ENCODE measurements at regions not wholly inside any gene's neighbourhood (a gene's known extent, or its start where the extent isn't known, plus 50 kb on each side); places are given as distances from the start of the nearest gene placed in this dataset.

DNA sequence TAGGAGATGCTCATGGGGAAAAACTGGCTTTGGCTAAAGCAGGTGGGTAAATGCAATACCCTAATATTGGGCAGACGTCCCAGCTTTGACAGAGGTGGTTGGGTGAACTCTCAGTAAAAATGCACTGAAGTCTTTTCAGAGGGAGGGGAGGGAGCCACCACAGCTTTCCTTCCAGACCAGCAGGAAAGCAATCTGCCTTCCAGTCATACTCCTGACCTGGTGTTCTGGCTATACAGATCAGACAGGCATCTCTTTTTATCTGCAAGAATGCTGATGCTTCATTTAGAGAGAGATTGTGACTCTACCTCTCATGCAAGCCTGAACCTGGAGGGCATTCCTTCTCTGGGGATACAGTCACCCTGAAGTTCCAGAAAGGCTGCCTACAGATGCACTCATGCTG lies 52.6 kb upstream of the ICA1 start:
- no peak overlapping the region for H3K4me3 ChIP-seq (ENCODE audit: low read length)
- no peak for DNase-seq (ENCODE audit: low read depth)
- TF ChIP-seq, protein P1, sequence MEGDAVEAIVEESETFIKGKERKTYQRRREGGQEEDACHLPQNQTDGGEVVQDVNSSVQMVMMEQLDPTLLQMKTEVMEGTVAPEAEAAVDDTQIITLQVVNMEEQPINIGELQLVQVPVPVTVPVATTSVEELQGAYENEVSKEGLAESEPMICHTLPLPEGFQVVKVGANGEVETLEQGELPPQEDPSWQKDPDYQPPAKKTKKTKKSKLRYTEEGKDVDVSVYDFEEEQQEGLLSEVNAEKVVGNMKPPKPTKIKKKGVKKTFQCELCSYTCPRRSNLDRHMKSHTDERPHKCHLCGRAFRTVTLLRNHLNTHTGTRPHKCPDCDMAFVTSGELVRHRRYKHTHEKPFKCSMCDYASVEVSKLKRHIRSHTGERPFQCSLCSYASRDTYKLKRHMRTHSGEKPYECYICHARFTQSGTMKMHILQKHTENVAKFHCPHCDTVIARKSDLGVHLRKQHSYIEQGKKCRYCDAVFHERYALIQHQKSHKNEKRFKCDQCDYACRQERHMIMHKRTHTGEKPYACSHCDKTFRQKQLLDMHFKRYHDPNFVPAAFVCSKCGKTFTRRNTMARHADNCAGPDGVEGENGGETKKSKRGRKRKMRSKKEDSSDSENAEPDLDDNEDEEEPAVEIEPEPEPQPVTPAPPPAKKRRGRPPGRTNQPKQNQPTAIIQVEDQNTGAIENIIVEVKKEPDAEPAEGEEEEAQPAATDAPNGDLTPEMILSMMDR (conservative IDR thresholded peaks at IDR 0.05; ENCODE audit: low read depth, low read length): no peak

DNA sequence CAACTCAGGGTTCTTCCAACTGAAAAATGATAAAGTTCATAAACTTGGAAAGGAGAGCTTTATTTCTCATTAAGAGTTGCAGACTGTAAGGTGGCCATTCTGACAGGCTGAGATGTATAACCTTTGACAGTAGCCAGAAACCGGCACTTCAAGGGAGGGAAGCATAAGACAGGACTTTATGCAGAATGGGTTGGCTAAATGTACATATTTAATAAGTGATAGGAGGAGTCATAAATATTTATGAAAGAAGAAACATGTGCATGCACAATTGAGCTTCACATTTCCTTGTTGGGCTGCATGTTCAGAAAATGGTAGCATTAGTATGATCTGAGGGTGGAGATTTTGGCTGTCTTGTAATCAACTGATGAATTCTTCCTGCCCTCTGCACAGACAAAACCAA lies 57.1 kb upstream of the ICA1 start:
- H3K4me3 ChIP-seq (ENCODE audit: low read length): no peak overlapping the region
- no peak for DNase-seq (ENCODE audit: low read depth)
- TF ChIP-seq, protein P1 (conservative IDR thresholded peaks at IDR 0.05; ENCODE audit: low read depth, low read length): no peak

DNA sequence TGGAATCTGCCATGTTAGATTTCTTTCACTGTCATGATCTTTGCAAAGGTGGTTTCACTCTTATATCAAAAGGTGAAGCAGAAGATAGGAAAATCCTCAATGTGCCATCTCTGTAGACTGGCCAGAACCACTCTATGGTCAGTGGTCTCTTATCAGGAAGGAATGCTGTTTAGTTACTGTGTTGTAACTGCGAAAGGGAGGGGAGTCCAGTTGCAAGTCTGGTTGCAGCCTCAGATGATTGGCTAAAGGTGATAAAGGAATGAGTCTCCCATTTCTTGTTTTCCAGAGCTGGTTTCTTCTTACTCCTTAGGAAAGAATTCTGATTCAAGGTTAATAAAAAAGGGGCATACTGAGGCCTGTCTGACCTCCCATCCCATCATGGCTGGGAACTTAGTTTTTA lies 58.2 kb upstream of the ICA1 start:
- no peak for DNase-seq (ENCODE audit: low read depth)
- no peak overlapping the region for H3K4me3 ChIP-seq (ENCODE audit: low read length)
- TF ChIP-seq, protein P1 (conservative IDR thresholded peaks at IDR 0.05; ENCODE audit: low read depth, low read length): no peak

DNA sequence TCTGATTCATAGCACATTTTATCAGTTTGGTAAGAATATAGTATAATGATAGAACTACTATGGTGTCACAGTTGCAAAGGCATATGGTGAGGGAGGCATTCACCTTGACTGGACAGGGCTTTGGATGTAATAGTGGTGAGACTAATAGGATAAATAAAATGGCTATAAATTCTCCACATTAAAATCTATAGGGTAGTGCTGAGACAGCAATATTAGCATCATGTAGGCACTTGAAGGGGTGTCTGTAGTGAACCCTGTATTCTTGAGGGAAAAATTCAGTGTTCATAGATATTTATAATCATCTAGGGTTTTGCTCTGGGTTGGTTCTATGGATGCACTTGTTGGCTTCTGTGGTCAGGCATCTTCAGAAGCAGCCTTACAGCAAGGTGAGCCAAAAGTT lies 59.3 kb upstream of the ICA1 start:
- TF ChIP-seq, protein P1 (conservative IDR thresholded peaks at IDR 0.05; ENCODE audit: low read depth, low read length): no peak
- H3K4me3 ChIP-seq (ENCODE audit: low read length): no peak overlapping the region
- no peak for DNase-seq (ENCODE audit: low read depth)

DNA sequence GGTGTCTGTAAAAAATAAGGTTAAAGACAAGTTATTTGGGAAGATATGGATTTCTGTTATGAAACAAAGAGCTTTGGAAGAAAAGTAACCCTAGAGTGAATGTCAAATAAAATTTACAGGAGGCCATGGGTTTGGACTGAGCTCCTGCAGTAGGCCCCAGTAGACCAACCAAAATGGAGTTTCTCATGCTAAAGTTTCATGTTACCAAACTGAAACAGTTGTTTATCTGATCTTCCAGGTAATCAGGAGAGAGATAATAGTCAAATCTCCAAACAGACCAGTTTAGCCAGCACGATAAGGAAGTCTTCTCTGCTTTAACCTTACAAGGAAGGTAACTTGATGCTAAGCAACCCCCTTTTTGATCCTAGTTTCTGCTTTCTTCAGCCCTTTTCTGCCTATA lies 60.7 kb upstream of the ICA1 start:
- DNase-seq (ENCODE audit: low read depth): no peak
- TF ChIP-seq, protein P1 (conservative IDR thresholded peaks at IDR 0.05; ENCODE audit: low read depth, low read length): no peak
- H3K4me3 ChIP-seq (ENCODE audit: low read length): no peak overlapping the region

DNA sequence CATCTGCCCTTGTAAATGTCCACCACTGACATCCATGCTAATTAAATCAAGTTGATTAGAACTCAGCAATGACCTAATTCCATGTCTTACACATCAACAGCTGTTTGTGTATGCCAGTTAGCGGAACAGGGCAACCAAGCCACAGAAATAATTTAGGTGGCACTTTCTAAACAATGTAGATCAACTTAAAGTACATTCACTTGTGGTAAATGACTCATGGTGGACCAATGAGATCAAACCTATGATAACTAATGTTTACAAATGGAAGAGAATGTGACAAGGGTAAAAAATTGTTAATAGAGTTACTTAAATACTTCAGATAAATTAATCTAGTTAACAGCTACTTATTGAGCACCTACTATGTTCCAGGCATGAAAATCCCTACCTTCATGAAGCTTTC lies 63.1 kb upstream of the ICA1 start:
- H3K4me3 ChIP-seq (ENCODE audit: low read length): no peak overlapping the region
- TF ChIP-seq, protein P1 (conservative IDR thresholded peaks at IDR 0.05; ENCODE audit: low read depth, low read length): no peak
- DNase-seq (ENCODE audit: low read depth): no peak

DNA sequence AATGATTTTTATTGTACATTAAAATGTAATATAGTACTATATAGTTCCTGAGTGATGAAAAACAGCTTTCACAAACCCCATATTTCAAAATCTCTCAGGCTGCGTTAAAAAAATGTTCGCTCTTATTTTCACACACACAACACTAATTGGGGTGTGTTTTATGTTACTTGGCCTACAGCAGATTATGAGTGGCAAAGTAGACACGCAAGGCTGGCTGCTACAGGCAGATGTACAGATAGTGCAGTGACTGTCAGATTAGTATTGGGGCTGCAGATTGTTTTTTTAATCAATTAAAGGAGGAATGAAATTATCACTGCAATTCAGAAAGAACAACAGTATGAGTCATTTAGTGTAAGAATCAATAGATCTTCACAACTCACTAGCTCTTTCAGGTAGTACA lies 65.2 kb upstream of the ICA1 start:
- TF ChIP-seq, protein P1 (conservative IDR thresholded peaks at IDR 0.05; ENCODE audit: low read depth, low read length): no peak
- H3K4me3 ChIP-seq (ENCODE audit: low read length): no peak overlapping the region
- DNase-seq (ENCODE audit: low read depth): no peak
